GM10266 (cell line): ENCODE measurements at regions not wholly inside any gene's neighbourhood (a gene's known extent, or its start where the extent isn't known, plus 50 kb on each side); places are given as distances from the start of the nearest gene placed in this dataset.

Source experiments
- DNase-seq: peaks from one replicate; pipeline ENCODE4 v3.0.0; 2012; ENCODE audit errors: extremely low spot score
- CTCF ChIP-seq: IDR thresholded peaks from 2 replicates; pipeline ENCODE4 v1.5.1; 2012; ENCODE audit warnings: mild to moderate bottlenecking, low read depth; ENCODE audit not compliant: control insufficient read depth, insufficient read depth; ENCODE audit errors: missing control alignments

GRCh38 chr2:150606380-150607060 is 119.1 kb upstream of the RND3 start:
- TF ChIP-seq CTCF = no peak
- no peak for DNase-seq

- TF ChIP-seq CTCF = no peak
Measured at GRCh38 chr2:150605664-150606063, 118.2 kb upstream of the RND3 start.

GRCh38 chr2:150601280-150602038 is 114.0 kb upstream of the RND3 start:
- TF ChIP-seq CTCF = no peak
- no peak for DNase-seq

More at GRCh38 chr2:150605664-150606063, 118.2 kb upstream of the RND3 start:
- no peak for DNase-seq

- no peak for TF ChIP-seq CTCF
- DNase-seq = no peak
Measured at GRCh38 chr2:150599889-150600288, 112.4 kb upstream of the RND3 start.

- DNase-seq = no peak
- no peak for TF ChIP-seq CTCF
Measured at GRCh38 chr2:150598383-150598782, 110.9 kb upstream of the RND3 start.

- DNase-seq = no peak
- no peak for TF ChIP-seq CTCF
Measured at GRCh38 chr2:150595803-150596470, 108.5 kb upstream of the RND3 start.
